NCI-H2171 treated with DMSO at 0.1 percent for 48 hours (cell line): ENCODE measurements at regions not wholly inside any gene's neighbourhood (a gene's known extent, or its start where the extent isn't known, plus 50 kb on each side); places are given as distances from the start of the nearest gene placed in this dataset.
"Not testable (repeated sequence)": the region's sequence is repeated elsewhere in the genome, so short reads cannot be mapped to it uniquely, and the experiment has no call there.

Experiments
- DNase-seq: peaks from one replicate; lab custom pipeline; 2025; lab: John Stamatoyannopoulos, UW

- DNase-seq = no peak
Measured at GRCh38 chr4:13678186-13678924, 50.8 kb upstream of the BOD1L1 start.

- no peak for DNase-seq
Measured at GRCh38 chr4:13681570-13681969, 54.0 kb upstream of the BOD1L1 start.

GRCh38 chr4:13694256-13694655 is 66.7 kb upstream of the BOD1L1 start:
- no peak for DNase-seq

- no peak for DNase-seq
Measured at GRCh38 chr4:13698296-13698695, 70.8 kb upstream of the BOD1L1 start.

- no peak for DNase-seq
Measured at GRCh38 chr4:13700021-13700857, 72.7 kb upstream of the BOD1L1 start.

GRCh38 chr4:13700858-13701140 is 73.3 kb upstream of the BOD1L1 start:
- not testable (repeated sequence) for DNase-seq

- DNase-seq = no peak
Measured at GRCh38 chr4:13701937-13702446, 74.5 kb upstream of the BOD1L1 start.

- DNase-seq = no peak
Measured at GRCh38 chr4:13703096-13703495, 75.6 kb upstream of the BOD1L1 start.

GRCh38 chr4:13704035-13704434 is 76.5 kb upstream of the BOD1L1 start:
- no peak for DNase-seq

- DNase-seq = no peak
Measured at GRCh38 chr4:13704761-13705160, 77.2 kb upstream of the BOD1L1 start.

GRCh38 chr4:13705521-13706041 is 78.1 kb upstream of the BOD1L1 start:
- DNase-seq = no peak

- peak; percentile 0 for DNase-seq
Measured at GRCh38 chr4:13706120-13706519, 78.6 kb upstream of the BOD1L1 start.

GRCh38 chr4:13706716-13707115 is 79.2 kb upstream of the BOD1L1 start:
- no peak for DNase-seq

- DNase-seq = no peak
Measured at GRCh38 chr4:13710246-13710885, 82.8 kb upstream of the BOD1L1 start.

GRCh38 chr4:13711233-13711785 is 83.8 kb upstream of the BOD1L1 start:
- DNase-seq = no peak

GRCh38 chr4:13721894-13722293 is 94.4 kb upstream of the BOD1L1 start:
- DNase-seq = no peak

GRCh38 chr4:13722649-13723048 is 95.1 kb upstream of the BOD1L1 start:
- no peak for DNase-seq

- no peak for DNase-seq
Measured at GRCh38 chr4:13728761-13729160, 101.2 kb upstream of the BOD1L1 start.

- no peak for DNase-seq
Measured at GRCh38 chr4:13731019-13731418, 103.5 kb upstream of the BOD1L1 start.

- no peak for DNase-seq
Measured at GRCh38 chr4:13733817-13734216, 106.3 kb upstream of the BOD1L1 start.

GRCh38 chr4:13750594-13750993 is 123.1 kb upstream of the BOD1L1 start:
- no peak for DNase-seq

- not testable (repeated sequence) for DNase-seq
Measured at GRCh38 chr4:13761581-13761980, 134.1 kb upstream of the BOD1L1 start.
